GM19043 (cell line): ENCODE measurements at regions not wholly inside any gene's neighbourhood (a gene's known extent, or its start where the extent isn't known, plus 50 kb on each side); places are given as distances from the start of the nearest gene placed in this dataset.

ENCODE experiments used
- ATAC-seq: cut with Tn5 transposase; IDR thresholded peaks from one replicate; pipeline ENCODE4 v1.9.1; 2021; ENCODE audit warnings: low read depth; ENCODE audit not compliant: unreplicated experiment

DNA sequence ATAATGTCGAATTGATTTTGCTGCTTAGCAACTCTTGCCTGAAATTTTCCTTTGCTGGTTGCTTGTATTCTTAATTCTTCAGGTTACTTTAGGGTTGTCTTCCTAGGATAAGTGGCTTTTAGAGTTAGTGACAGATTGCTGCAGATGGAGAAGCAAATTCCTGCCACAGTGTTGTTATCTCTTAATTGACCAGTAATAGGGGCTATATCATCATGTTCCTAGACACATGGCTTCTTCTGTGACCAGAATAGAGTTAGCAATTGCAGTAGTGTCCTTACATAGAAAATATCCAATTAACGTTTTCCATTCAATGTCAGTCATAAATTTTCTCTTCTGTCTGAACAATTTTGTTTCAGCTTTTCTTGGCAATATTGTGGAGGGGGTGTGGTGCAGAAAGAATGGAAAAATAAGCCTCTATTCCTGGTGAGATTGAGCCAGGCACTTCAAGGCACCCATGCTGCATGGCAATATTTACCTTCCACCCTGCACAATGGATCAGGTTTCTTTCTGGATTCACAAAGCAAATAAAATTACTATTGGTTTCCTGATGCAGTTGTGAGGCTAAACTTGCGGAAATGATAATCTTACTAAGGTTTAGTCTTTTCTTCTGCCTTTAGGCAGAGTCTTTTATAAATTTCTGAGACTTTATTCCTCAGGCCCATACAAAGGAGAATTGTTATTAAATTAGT is 1481.5 kb downstream of the EFNA5 start:
- no peak for ATAC-seq

DNA sequence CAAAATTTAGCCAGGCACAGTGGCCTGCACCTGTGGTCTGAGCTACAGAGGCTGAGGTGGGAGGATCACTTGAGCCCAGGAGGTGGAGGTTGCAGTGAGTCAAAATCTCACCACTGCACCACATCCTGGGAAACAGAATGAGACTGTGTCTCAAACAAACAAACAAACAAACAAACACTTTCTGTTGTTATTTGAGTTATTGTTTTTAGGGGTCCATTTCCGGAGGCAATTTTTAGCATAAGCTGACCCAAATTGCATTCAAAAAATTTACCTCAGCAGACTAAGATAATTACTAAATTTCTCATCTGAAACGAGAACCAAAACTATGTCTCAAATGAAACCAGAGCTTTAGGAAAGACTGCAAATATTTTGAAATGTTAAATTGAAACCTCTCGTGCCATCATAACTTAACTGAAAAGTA is 1485.1 kb downstream of the EFNA5 start:
- no peak for ATAC-seq

DNA sequence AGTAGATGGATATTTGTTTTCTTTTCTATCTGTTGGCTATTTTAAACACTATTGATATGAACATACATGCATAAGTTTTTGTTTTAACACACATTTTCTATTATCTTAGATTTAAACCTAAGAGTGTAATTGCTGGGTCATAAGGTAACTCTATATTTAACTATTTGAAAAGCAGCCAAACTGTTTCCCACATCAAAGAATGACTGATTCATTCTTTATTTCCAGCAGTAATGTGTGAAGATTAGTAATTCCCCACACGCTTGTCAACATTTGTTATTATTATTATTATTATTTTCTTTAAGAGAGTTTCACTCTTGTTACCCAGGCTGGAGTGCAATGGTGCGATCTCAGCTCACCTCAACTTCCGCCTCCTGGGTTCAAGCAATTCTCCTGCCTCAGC is 1495.8 kb downstream of the EFNA5 start:
- ATAC-seq: no peak

DNA sequence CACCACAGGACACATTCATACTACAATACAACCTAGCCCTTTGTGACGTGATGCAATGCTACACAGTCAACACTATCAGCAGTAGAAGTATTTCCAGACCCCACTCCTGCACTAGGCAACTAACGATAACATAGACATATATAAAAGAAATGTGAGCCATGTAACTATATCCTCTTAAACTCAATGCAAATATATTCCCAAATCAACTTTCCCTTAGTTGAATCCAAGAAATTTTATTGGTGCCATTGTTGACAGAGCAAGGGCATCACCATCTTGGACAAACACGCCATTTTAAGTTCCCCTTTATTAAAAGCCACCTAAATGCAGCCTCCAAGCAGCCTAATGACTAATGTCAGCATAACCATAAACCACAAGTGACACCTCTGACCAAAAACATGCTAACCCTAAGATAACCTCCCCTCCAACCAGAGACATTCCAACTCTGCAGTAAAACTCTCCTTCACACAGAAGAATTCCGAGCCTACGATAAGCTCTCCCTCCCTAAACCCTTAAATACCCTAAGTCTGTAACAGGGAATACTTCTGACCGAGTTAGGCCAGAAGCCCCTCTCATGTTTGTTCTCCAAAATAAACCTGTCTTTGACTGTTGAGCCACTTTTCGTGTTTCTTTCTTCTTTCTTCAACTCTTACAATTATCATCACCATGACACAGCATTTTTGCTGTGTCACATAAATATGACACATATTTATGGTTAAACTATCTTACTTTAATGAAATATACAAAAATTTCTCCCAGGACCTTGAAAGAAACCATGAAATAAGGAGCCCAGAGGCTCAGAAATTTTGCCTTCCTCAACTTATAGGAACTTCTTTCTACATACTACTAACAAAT is 1497.8 kb downstream of the EFNA5 start:
- ATAC-seq: no peak

GRCh38 chr5:106171708-106172107 is 1499.0 kb downstream of the EFNA5 start:
- ATAC-seq: no peak

DNA sequence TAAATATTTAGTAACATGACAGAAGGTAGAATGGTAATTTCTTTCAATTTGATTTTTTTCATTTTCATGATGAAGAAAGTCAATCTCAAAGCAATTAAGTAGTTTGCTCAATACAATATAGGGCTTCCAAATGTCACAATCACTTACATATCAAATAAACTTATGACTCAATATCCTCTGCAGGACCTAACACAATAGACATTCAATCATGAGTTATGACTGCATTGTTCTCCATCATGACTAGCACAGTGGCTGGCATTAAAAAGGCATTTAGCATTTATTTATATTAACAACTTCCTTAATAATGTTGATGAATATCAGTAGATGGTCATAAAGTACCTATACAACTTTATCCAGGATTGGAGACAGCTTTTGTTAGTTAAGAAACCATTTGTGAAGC is 1499.6 kb downstream of the EFNA5 start:
- ATAC-seq: no peak

GRCh38 chr5:106167766-106168165 is 1503.0 kb downstream of the EFNA5 start:
- no peak for ATAC-seq

GRCh38 chr5:106163233-106163632 is 1507.5 kb downstream of the EFNA5 start:
- ATAC-seq: no peak

GRCh38 chr5:106159616-106160015 is 1511.1 kb downstream of the EFNA5 start:
- ATAC-seq: no peak

- ATAC-seq: no peak
Measured at GRCh38 chr5:106154280-106154716, 1516.4 kb downstream of the EFNA5 start.

- no peak for ATAC-seq
Measured at GRCh38 chr5:106152569-106152968, 1518.2 kb downstream of the EFNA5 start.

- ATAC-seq: no peak
Measured at GRCh38 chr5:106142116-106142515, 1528.6 kb downstream of the EFNA5 start.

DNA sequence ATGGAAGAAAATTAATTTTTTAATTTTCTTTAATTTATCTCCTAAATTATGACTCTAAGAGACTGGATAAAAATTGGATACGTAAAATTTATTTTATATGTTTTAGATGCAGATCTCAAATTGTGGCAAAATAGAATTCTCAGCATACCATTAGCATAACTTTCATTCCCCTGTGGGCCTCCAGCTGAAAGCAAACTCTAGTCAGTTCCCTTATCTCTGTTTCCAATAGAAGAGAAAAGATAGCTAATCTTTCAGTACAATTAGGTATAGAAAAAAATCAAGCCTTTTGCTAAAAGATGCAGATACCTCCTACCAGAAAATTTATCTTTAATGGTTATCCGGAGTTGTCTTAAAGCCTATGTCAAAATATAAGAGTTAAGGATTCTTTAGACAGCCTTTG is 1530.6 kb downstream of the EFNA5 start:
- ATAC-seq: no peak

- ATAC-seq: no peak
Measured at GRCh38 chr5:106136061-106136460, 1534.7 kb downstream of the EFNA5 start.

GRCh38 chr5:106135473-106135872 is 1535.3 kb downstream of the EFNA5 start:
- no peak for ATAC-seq

GRCh38 chr5:106134549-106134948 is 1536.2 kb downstream of the EFNA5 start:
- no peak for ATAC-seq

- ATAC-seq: peak; percentile 60
Measured at GRCh38 chr5:106127985-106128384, 1542.8 kb downstream of the EFNA5 start.

- no peak for ATAC-seq
Measured at GRCh38 chr5:106127341-106127781, 1543.4 kb downstream of the EFNA5 start.

DNA sequence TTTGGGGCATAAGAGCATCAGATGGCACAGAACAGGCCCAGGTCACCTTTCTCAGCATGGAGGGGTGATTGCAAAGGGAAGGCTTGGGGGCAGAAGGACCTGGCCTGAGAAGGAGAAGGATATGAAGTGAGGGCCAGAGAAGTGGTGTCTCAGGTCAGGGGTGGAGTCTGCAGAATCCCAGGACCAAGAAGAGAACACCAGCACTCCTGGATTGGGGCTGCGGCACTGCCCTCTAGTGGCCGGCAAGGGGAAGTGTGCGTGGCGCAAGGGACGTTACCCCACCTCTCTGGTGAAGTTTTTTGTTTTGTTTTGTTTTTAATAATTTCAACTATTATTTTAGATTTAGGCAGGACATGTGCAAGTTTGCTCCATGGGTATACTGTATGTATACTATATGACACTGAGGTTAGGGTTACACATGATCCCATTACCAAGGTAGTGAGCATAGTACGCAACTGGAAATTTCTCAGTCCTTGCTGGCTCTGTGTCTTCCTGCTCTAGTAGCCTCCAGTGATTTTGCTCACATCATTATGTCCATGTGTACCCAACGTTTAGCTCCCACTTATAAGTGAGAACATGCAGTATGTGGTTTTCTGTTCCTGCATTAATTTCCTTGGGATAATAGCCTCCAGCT is 1548.6 kb downstream of the EFNA5 start:
- peak; percentile 89 for ATAC-seq

DNA sequence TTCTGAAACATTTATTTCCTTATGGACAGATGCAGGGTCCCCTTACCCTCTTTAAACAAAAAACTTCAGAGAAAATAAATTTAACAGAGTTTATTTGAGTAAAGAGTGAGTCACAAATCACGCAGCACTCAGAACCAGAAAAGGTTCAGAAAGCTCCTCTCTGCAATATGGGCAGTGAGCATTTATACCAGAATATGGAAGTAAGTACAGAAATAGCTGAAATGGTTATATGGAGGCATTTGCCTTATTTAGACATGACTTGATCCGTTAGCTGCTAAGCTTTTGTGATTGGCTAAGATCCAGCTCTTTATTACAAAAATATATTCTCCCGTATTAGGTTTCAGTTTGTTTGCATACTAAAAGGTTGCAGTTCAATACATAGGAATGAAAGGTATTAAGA is 1554.1 kb downstream of the EFNA5 start:
- no peak for ATAC-seq

DNA sequence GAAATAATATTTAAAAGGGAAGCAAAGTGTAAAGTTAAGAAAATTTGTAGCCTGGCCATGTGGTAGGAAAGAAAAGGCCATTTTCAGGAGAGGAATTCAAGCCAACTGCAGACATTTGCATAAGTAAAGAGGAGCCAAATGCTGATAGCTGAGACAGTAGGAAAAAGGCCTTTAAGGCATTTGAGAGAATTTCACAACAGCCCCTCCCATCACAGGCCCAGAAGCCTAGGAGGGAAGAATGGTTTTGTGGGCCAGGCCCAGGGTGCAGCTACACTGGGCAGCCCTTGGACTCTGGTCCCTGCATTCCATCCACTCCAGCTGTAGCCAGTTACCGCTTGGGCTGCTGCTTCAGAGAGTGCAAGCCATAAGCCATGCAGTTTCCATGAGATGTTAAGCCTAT is 1556.8 kb downstream of the EFNA5 start:
- no peak for ATAC-seq
